Esophagus mucosa (tissue), 1 donor: ENCODE measurements at regions not wholly inside any gene's neighbourhood (a gene's known extent, or its start where the extent isn't known, plus 50 kb on each side); places are given as distances from the start of the nearest gene placed in this dataset.
"Not testable (repeated sequence)": the region's sequence is repeated elsewhere in the genome, so short reads cannot be mapped to it uniquely, and the experiment has no call there.

ENCODE experiments used
- ATAC-seq: fragments of 200-7000 bp; cut with Tn5 transposase; one replicate; pipeline ENCODE4 v1.9.1; 2020
- donor health status: DM: yes; HTN: yes; CAD: no.

DNA sequence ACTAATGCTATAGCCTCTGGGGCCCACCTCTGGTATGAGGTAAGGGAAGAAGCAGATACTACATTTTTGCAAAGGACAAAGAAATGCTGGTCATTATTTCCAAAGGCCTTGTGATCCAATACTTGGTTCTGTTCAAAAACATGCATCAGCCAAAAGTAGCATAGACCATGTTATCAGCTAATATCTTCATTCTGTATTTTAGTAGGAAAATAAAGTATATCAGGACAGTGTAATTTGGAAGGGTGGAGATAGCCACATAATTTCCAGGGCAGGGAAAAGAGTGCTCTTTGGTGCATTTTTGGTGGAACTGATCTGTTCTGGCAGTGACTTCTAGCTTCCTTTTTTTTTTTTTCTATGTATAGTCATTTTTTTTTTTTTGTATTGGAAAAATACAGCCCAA lies 258.0 kb upstream of the SOX4 start:
- ATAC-seq, result no peak

GRCh38 chr6:21337263-21337662 lies 256.3 kb upstream of the SOX4 start:
- no peak for ATAC-seq

- no peak for ATAC-seq
Observed at GRCh38 chr6:21340573-21340972, 253.0 kb upstream of the SOX4 start.

DNA sequence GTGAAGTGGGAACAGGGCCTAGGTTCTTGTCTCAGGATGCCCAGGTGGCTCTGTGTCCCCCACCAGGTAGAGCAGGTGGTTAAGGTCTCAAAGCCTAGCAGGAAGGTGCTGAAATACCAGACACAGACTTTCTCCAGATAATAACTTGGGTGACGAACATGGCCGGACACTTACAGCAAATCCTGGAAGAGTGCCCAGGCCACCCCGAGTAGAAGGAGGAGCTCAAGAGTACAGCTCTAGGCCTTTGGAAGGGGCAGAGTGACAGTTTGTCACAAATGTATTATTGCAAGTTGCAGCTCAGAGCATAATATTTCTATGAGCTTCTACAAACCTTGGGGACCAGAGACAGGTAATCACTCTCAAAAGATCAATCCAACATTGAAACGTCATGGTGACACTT lies 251.6 kb upstream of the SOX4 start:
- no peak for ATAC-seq

- ATAC-seq, result no peak
Observed at GRCh38 chr6:21342501-21342900, 251.1 kb upstream of the SOX4 start.

DNA sequence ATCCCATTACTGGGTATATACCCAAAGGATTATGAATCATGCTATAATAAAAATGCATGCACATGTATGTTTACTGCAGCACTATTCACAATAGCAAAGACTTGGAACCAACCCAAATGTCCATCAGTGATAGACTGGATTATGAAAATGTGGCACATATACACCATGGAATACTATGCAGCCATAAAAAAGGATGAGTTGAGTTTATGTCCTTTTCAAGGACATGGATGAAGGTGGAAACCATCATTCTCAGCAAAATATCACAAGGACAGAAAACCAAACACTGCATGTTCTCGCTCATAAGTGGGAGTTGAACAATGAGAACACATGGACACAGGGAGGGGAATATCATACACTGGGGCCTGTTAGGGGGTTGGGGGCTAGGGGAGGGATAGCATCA lies 247.8 kb upstream of the SOX4 start:
- not testable (repeated sequence) for ATAC-seq

GRCh38 chr6:21348146-21348503 lies 245.4 kb upstream of the SOX4 start:
- ATAC-seq, result no peak

DNA sequence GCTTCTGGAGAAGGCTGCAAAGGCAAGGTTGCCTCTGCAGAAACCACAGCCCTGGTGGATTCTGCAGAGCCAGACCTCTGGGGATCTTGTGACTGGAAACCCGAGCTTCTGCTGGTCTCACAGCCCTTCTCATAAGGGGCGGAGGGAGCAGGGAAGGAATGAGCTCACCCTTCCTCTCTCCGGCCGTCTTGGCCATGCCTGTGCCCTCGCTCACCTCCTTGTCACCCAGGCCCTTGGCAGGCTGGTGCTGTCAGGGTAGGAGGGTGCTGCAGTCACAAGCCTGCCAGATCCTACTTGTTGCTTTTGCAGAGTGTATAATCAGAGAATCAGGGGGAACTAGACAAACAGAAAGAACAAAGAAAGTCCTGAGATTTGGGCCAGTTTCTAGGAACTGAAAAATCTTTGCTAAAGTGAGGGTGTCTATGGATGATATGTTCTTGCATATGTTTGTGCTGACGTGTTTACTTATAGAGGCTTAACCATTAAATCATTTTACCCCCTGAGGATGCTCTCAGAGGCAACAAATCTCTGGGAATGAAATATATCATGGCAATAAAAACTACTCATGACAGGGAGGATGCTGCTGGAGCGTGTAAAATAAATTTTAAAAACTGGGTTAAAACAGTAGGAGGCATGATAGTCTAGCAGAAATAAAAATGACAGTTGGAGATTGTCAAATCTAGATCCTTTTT lies 244.9 kb upstream of the SOX4 start:
- ATAC-seq, result no peak

GRCh38 chr6:21349834-21350233 lies 243.7 kb upstream of the SOX4 start:
- no peak for ATAC-seq

DNA sequence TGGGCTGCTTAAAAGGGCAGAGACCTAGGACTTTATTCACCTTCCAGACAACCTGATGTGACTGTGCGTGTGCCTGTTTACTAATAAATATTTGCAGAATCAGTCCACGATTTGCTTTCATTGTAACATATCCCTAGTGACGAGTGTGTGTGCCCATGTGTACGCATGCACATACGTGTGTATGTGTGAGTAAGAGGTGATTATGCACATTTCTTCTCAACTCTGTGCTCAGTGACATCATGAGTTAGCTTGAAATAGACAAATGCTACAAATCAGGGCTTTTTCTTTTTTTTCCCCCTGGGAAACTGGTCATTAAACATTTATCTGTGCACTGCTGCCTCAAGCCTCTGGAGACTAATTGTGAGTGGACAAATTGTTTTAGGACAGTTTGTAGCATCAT lies 242.6 kb upstream of the SOX4 start:
- ATAC-seq, result no peak

DNA sequence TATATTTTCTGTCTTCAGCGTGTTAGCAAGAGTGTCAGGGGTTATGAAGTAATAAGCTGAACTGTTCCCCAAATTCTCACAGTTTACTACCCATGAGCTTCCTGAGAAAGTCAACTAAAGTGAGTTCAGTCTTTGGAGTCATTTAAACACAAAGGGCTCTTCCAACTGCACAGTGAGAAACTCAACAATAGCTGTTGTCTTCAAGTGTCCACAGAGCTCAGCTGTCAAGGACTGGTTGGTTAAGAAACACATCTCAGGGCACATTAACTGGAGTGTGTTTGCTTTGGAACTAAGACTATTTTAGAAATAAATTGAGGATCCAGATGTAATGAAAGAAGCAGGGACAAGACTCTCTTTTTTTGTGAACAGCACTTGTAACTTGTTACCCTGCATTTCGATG lies 241.4 kb upstream of the SOX4 start:
- no peak for ATAC-seq

DNA sequence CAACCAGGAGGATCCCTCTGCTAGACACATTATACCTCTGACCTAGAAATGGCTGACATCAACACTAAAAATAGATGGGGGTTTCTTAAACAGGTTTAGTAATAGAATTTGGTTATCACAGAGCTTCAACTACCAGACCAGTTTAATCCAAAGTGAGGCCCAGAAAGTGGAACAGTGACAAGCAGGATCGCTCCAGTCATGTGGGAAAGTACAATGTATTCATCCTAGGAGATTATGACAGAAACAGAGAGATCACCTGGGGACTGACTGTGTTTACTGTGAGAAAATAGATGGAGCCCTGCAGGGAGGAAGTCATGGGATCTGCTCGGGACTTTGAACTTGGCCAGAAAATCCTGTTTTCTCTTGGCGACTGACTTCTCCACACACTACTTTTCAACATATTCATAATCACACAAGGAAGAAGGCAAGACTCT lies 238.7 kb upstream of the SOX4 start:
- peak; percentile 55 for ATAC-seq

DNA sequence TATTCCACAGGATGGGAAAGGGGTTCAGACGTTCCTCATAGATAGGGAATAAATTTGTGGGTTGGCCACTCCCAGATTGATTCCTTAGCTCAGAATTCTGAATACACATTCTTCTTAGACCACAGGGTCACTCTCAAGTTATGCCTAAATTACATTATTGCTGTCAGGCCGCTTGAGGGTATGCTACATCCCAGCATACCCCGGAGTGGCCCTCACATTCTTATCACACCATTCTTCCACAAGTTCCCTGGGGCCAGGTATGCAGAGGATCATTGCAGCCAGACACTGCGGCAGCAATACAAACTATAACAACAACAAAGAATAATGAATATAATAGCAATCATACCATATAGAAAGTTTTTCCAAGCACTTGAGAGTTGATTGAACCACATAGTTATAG lies 237.9 kb upstream of the SOX4 start:
- no peak for ATAC-seq

DNA sequence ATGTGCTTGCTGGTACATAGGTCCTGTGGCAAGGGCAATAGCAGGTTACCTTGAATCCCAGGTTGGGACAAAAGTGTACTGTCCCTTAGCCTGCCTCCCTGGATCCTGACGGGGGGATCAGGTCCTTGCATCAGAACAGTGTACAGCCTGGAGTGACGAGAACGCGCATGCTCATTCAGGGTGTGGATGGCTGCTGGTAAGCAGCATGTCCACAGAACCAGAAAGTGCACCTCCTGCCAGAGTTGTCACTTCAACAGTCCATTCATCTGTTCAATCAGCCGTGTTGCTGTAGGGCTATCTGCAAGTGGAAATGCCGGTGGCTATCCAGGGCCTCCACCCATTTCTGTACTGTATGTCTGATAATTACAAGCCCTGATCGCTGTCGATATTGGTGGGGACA lies 236.3 kb upstream of the SOX4 start:
- ATAC-seq, result peak; percentile 28

DNA sequence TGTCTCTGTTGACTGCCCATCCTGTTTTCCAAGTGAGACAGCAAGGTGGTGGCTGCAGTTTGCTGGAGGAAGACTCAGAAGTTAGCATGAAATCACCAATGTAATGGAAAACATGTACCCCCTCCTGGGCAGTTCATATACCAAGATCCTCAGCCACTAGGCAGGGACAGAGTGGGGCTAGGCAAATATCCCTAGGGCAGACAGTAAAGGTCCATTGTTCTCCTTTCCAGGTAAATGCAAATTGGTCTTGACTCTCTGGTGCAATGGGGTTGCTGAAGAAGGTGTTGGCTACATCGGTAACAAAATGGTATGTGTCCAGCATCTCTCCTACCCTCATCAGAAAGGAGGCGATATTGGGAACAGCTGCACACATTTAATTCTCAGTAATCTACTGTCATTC lies 233.6 kb upstream of the SOX4 start:
- no peak for ATAC-seq

GRCh38 chr6:21360336-21360735 lies 233.2 kb upstream of the SOX4 start:
- ATAC-seq, result peak; percentile 26

DNA sequence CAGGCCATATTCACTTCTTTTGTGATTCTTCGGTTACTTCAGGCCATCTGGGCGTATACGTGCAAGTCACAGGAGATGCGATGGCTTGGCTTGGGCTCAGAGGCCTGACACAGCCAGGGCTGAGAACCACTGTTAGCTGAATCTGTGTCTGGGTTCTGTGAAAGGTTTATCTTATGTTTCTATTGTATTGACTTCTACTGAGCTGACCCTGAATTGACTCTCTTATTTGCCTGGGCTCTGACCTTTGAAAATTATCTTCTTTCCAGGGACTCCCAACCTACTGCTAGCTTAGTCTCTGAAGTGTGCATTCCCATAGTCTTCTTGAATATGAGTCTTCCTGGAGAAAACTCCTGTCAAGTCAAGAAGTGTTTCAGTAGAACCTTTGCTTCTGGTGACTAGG lies 226.4 kb upstream of the SOX4 start:
- no peak for ATAC-seq

- no peak for ATAC-seq
Observed at GRCh38 chr6:21367649-21368154, 225.8 kb upstream of the SOX4 start.

DNA sequence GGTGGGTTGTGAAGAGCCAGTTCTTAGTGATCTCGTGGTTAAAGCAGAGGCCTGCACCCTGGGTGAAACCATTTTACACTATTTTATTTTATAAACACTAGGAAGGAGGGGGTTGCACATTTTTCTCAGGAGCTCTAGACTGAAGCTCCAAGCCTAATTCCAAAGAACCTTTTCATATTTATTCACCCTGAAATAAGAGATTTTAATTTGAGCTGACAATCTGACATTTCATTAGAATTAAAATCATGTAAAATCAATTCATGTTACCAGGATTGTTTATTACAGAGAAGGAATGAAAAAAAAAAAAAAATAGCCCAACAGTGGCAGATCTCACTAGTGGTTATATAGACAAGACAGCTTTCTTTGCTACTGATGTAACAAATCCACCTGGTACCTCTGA lies 222.5 kb upstream of the SOX4 start:
- no peak for ATAC-seq

- ATAC-seq, result no peak
Observed at GRCh38 chr6:21371676-21372171, 221.8 kb upstream of the SOX4 start.

- no peak for ATAC-seq
Observed at GRCh38 chr6:21375151-21376116, 218.1 kb upstream of the SOX4 start.

DNA sequence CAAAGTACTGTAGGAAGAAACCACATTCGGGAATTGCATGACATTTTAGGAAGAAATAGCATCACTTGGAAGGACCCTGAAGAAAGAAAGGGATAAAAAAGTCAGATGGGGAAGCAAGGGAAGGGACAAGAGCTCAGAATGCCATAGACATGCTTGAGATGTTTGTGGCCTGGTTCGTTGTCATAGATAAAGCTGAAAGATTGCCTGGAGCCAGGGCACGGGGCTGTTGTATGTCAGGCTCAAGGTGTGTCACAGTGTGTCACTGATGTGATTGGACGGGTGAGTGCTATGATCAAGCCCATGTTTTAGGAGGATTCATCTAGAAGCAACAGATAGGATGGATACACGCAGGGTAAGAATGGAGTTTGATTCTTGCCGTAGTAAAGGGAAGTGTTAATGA lies 216.2 kb upstream of the SOX4 start:
- ATAC-seq, result no peak

GRCh38 chr6:21381331-21381963 lies 212.1 kb upstream of the SOX4 start:
- peak; percentile 41 for ATAC-seq
